22Rv1 (cell line): ENCODE measurements at regions not wholly inside any gene's neighbourhood (a gene's known extent, or its start where the extent isn't known, plus 50 kb on each side); places are given as distances from the start of the nearest gene placed in this dataset.

ENCODE experiments used
- H3K27ac ChIP-seq: fragments of 450-650 bp; 2 replicates; pipeline ENCODE4 v1.5.1; 2017
- CTCF ChIP-seq: fragments of 450-650 bp; IDR thresholded peaks from 2 replicates; pipeline ENCODE4 v1.5.1; 2017; ENCODE audit warnings: mild to moderate bottlenecking
- ZFX ChIP-seq: fragments of 450-650 bp; IDR thresholded peaks from 2 replicates; pipeline ENCODE4 v1.6.1; 2017; ENCODE audit warnings: antibody characterized with exemption, borderline replicate concordance

DNA sequence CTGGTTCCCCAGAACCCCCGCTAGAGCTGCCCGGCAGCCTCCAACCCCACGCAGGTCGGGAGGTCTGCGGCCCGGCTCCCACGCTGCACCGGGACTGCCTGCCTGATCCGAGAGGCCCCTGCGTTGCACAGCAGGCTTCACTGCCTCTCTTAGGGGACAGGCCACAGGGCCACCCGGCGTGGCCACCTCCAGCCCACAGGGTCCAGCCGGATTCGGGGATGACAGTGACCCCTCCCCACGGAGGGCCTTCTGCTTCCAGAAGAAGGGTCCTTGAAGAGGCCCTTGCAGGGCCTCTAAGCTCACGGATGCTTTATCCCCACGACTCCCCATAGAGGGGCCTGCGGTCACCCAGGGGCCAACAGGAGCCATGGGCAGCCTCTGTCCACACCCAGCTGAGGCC lies 66.1 kb upstream of the PPP1R26 start:
- H3K27ac ChIP-seq = no peak overlapping the region
- TF ChIP-seq ZFX = no peak
- no peak for TF ChIP-seq CTCF

DNA sequence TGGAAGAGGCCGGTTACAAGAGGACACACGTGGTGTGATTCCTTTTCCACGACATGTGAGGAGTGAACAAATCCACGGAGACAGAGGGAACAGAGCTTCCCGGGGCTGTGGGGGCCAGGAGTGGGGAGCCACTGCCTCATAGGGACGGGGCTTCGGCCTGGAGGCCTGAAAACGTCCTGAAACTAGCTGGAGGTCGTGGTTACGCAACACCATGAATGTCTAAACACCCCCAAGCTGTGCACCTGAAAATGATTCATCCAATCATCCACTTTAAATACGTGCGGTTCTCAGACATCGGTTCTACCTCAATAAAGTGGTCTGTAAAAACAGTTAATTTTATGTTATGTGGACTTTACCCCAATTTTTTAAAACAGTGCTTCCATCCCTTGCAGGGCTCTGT lies 65.3 kb upstream of the PPP1R26 start:
- TF ChIP-seq ZFX = no peak
- TF ChIP-seq CTCF = no peak
- H3K27ac ChIP-seq = no peak overlapping the region

GRCh38 chr9:135415586-135415985 lies 64.0 kb upstream of the PPP1R26 start:
- no peak overlapping the region for H3K27ac ChIP-seq
- TF ChIP-seq CTCF = no peak
- no peak for TF ChIP-seq ZFX

DNA sequence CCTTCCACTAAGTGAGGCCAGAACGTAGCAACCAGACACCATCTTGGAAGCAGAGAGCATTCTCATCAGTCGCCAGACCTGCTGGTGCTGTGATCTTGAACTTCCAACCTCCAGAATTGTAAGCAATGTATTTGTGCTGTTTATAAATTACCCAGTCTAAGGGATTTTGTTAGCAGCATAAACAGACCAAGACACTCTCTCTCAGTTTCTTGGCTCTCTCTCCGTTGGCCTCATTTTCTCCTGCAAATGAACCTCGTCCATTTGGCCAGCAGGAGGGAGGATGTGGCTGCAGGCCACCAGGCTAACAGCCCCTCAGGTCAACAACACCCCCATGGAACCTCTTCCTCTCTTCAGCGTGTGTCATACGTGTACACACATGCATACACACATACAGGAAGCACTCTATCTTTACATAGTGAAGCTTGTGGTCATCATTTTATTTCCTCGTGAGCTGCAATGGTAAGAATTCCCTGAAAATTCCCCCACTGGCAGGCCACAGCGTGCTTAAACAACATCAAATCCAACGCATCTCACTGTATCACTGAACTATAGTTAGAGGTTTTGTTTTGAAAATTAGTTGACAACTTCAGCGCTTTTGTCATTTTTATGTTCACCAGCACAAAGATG lies 62.8 kb upstream of the PPP1R26 start:
- TF ChIP-seq ZFX (no peak), CTCF (no peak)
- H3K27ac ChIP-seq = no peak overlapping the region

GRCh38 chr9:135418161-135418560 lies 61.4 kb upstream of the PPP1R26 start:
- H3K27ac ChIP-seq = no peak overlapping the region
- TF ChIP-seq CTCF = no peak
- TF ChIP-seq ZFX = no peak

DNA sequence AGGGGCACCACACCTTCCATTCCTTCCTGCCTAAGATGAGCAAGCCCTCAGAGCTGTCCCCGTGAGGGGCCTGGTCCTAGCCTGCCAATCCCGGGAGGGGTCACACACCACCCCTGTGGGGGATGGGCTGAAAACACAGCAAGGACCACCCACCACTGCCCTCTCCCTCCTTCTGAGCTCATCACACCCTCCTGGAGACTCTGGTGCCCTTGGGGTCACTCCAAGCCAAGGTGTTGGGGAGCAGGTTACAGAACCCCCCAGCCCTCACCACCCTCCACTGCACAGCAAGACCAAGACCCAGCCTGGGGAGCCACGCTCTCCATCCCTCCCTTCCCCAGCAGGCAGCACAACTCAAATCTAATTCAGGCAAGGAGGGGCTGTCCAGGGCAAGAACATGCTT lies 60.5 kb upstream of the PPP1R26 start:
- H3K27ac ChIP-seq = no peak overlapping the region
- TF ChIP-seq ZFX (no peak), CTCF (no peak)

DNA sequence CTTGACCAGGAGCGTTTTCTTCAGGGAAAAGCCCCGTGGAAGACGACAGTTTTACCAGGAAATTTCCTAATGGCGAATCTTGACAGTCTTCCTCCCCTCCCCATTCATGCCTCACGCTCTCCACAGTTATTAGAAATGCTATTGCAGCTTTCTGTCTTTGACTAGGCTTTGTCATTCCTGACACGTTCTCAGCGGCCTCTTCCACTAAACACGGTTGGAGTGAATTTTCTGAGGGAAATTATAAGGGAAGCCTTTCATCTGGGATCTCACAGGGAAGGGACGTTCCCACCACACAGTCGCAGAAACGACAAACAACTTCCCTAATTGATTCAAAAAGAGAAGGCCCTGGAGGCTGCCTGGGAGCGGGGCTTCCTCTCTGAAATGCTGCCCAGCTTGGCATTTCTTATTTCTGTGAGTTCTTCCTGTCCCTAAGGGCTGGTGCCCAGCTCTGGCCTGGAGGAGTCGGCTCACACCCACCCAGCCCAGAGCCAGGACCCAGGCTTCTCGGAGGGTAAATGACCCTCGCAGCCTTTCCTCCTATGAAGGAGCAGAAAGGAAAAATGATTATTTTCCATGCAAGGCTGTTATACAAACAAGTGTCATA lies 57.1 kb upstream of the PPP1R26 start:
- H3K27ac ChIP-seq = no peak overlapping the region
- TF ChIP-seq CTCF = no peak
- no peak for TF ChIP-seq ZFX
